ENCODE measurements at regions not wholly inside any gene's neighbourhood (a gene's known extent, or its start where the extent isn't known, plus 50 kb on each side); places are given as distances from the start of the nearest gene placed in this dataset.

- peaks cover 21% of the 10 kb centered on the region for H3K4me1 ChIP-seq (ENCODE audit: insufficient read depth, low read length)
- H3K9me3 ChIP-seq (ENCODE audit: insufficient read depth, low read depth, low read length) = no peaks in the 10 kb centered on the region
- H3K4me3 ChIP-seq (ENCODE audit: low read length) = no peak overlapping the region
- no peaks in the 10 kb centered on the region for H3K36me3 ChIP-seq (ENCODE audit: insufficient read depth, low read length)
- no peak overlapping the region for H3K27ac ChIP-seq (ENCODE audit: low read depth, low read length)
- H3K9ac ChIP-seq (ENCODE audit: low read depth, low read length) = no peak overlapping the region
- H3K27me3 ChIP-seq (ENCODE audit: insufficient read depth, low read length) = no peaks in the 10 kb centered on the region
These were observed 520.0 kb upstream of the LUZP2 start for GRCh38 chr11:23976841-23977271.

GRCh38 chr11:23988381-23989006 lies 508.4 kb upstream of the LUZP2 start:
- no peak overlapping the region for H3K27ac ChIP-seq (ENCODE audit: low read depth, low read length)
- no peaks in the 10 kb centered on the region for H3K9me3 ChIP-seq (ENCODE audit: insufficient read depth, low read depth, low read length)
- 88% methylated on average over 1 of the region's 1 CpG for WGBS

GRCh38 chr11:23990346-23991164 lies 506.3 kb upstream of the LUZP2 start:
- Histone ChIP-seq H3K4me3 (ENCODE audit: low read length) (no peak overlapping the region), H3K36me3 (ENCODE audit: insufficient read depth, low read length) (no peaks in the 10 kb centered on the region), H3K27me3 (ENCODE audit: insufficient read depth, low read length) (no peaks in the 10 kb centered on the region), H3K27ac (ENCODE audit: low read depth, low read length) (no peak overlapping the region), H3K9me3 (ENCODE audit: insufficient read depth, low read depth, low read length) (no peaks in the 10 kb centered on the region), H3K9ac (ENCODE audit: low read depth, low read length) (no peak overlapping the region), H3K4me1 (ENCODE audit: insufficient read depth, low read length) (no peaks in the 10 kb centered on the region)
- WGBS = 96% methylated on average over 2 of the region's 2 CpGs

More at GRCh38 chr11:23988381-23989006, 508.4 kb upstream of the LUZP2 start:
- Histone ChIP-seq H3K4me1 (ENCODE audit: insufficient read depth, low read length) (no peaks in the 10 kb centered on the region), H3K27me3 (ENCODE audit: insufficient read depth, low read length) (no peaks in the 10 kb centered on the region), H3K4me3 (ENCODE audit: low read length) (no peak overlapping the region), H3K9ac (ENCODE audit: low read depth, low read length) (no peak overlapping the region), H3K36me3 (ENCODE audit: insufficient read depth, low read length) (no peaks in the 10 kb centered on the region)

GRCh38 chr11:23991165-23991539 lies 505.7 kb upstream of the LUZP2 start:
- no peaks in the 10 kb centered on the region for H3K27me3 ChIP-seq (ENCODE audit: insufficient read depth, low read length)
- H3K9ac ChIP-seq (ENCODE audit: low read depth, low read length) = no peak overlapping the region
- H3K4me3 ChIP-seq (ENCODE audit: low read length) = no peak overlapping the region
- 96% methylated on average over 2 of the region's 2 CpGs for WGBS
- no peaks in the 10 kb centered on the region for H3K36me3 ChIP-seq (ENCODE audit: insufficient read depth, low read length)
- H3K9me3 ChIP-seq (ENCODE audit: insufficient read depth, low read depth, low read length) = no peaks in the 10 kb centered on the region; the same call in 1 of the 2 replicates
- H3K4me1 ChIP-seq (ENCODE audit: insufficient read depth, low read length) = no peaks in the 10 kb centered on the region
- H3K27ac ChIP-seq (ENCODE audit: low read depth, low read length) = no peak overlapping the region

DNA sequence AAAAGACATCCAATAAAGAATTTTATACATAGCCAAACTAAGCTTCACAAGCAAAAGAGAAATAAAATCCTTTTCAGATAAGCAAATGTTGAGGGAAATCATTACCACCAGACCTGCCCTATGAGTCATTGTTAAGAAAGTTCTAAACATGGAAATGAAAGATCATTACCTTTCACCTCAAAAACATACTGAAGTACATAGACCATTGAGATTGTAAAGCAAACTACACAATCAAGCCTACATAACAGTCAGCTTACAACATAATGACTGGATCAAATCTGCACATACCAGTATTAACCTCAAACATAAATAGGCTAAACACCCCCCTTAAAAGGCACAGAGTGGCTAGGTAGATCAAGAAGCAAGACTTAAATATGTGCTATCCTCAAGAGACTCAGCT lies 501.0 kb upstream of the LUZP2 start:
- H3K4me3 ChIP-seq (ENCODE audit: low read length) = no peak overlapping the region
- H3K36me3 ChIP-seq (ENCODE audit: insufficient read depth, low read length) = no peaks in the 10 kb centered on the region
- H3K9me3 ChIP-seq (ENCODE audit: insufficient read depth, low read depth, low read length) = no peaks in the 10 kb centered on the region; the same call in 1 of the 2 replicates
- no peaks in the 10 kb centered on the region for H3K4me1 ChIP-seq (ENCODE audit: insufficient read depth, low read length)
- no peak overlapping the region for H3K9ac ChIP-seq (ENCODE audit: low read depth, low read length)
- no peak overlapping the region for H3K27ac ChIP-seq (ENCODE audit: low read depth, low read length)
- H3K27me3 ChIP-seq (ENCODE audit: insufficient read depth, low read length) = no peaks in the 10 kb centered on the region

- Histone ChIP-seq H3K4me1 (ENCODE audit: insufficient read depth, low read length) (no peaks in the 10 kb centered on the region), H3K27me3 (ENCODE audit: insufficient read depth, low read length) (no peaks in the 10 kb centered on the region), H3K36me3 (ENCODE audit: insufficient read depth, low read length) (no peaks in the 10 kb centered on the region), H3K9me3 (ENCODE audit: insufficient read depth, low read depth, low read length) (no peaks in the 10 kb centered on the region; the same call in 1 of the 2 replicates), H3K27ac (ENCODE audit: low read depth, low read length) (no peak overlapping the region), H3K9ac (ENCODE audit: low read depth, low read length) (no peak overlapping the region), H3K4me3 (ENCODE audit: low read length) (no peak overlapping the region)
- 100% methylated on average over 1 of the region's 1 CpG for WGBS
These were observed 499.5 kb upstream of the LUZP2 start for GRCh38 chr11:23997356-23997755.

GRCh38 chr11:24005202-24005876 lies 491.5 kb upstream of the LUZP2 start:
- no peak overlapping the region for H3K27ac ChIP-seq (ENCODE audit: low read depth, low read length)
- H3K9me3 ChIP-seq (ENCODE audit: insufficient read depth, low read depth, low read length) = no peaks in the 10 kb centered on the region
- H3K4me3 ChIP-seq (ENCODE audit: low read length) = no peak overlapping the region
- no peaks in the 10 kb centered on the region for H3K36me3 ChIP-seq (ENCODE audit: insufficient read depth, low read length)
- H3K9ac ChIP-seq (ENCODE audit: low read depth, low read length) = no peak overlapping the region
- H3K4me1 ChIP-seq (ENCODE audit: insufficient read depth, low read length) = no peaks in the 10 kb centered on the region
- no peaks in the 10 kb centered on the region for H3K27me3 ChIP-seq (ENCODE audit: insufficient read depth, low read length)

DNA sequence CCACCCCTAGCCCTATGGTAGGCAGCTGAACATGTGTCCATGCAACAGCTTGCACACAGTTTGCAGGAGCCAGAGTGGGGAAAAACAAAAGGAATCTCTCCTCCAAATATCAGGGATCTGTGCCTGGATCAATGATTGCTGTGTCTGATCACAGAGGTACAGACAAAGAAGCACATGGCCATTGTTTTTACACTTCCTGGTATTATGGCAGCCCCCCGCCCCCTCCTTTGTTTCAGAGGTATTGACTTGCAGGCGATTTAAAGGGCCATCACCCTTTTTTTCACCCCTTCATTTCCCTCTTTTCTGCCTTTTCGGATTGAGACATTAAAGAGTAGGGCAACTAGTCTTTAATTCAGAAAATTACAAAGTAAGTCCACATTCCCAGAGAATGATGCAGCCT lies 453.0 kb upstream of the LUZP2 start:
- 95% methylated on average over 3 of the region's 3 CpGs for WGBS
- peaks cover 21% of the 10 kb centered on the region for H3K9me3 ChIP-seq (ENCODE audit: insufficient read depth, low read depth, low read length)
- H3K4me3 ChIP-seq (ENCODE audit: low read length) = no peak overlapping the region
- peaks cover 3% of the 10 kb centered on the region; the same call in 1 of the 2 replicates for H3K4me1 ChIP-seq (ENCODE audit: insufficient read depth, low read length)
- H3K36me3 ChIP-seq (ENCODE audit: insufficient read depth, low read length) = no peaks in the 10 kb centered on the region
- no peak overlapping the region for H3K9ac ChIP-seq (ENCODE audit: low read depth, low read length)
- H3K27ac ChIP-seq (ENCODE audit: low read depth, low read length) = no peak overlapping the region
- H3K27me3 ChIP-seq (ENCODE audit: insufficient read depth, low read length) = no peaks in the 10 kb centered on the region

- Histone ChIP-seq H3K27ac (ENCODE audit: low read depth, low read length) (no peak overlapping the region), H3K9me3 (ENCODE audit: insufficient read depth, low read depth, low read length) (peaks cover 21% of the 10 kb centered on the region), H3K9ac (ENCODE audit: low read depth, low read length) (no peak overlapping the region), H3K27me3 (ENCODE audit: insufficient read depth, low read length) (no peaks in the 10 kb centered on the region), H3K4me3 (ENCODE audit: low read length) (no peak overlapping the region), H3K4me1 (ENCODE audit: insufficient read depth, low read length) (peaks cover 3% of the 10 kb centered on the region; the same call in 1 of the 2 replicates), H3K36me3 (ENCODE audit: insufficient read depth, low read length) (no peaks in the 10 kb centered on the region)
- no CpG with 5 or more reads among the region's 1 CpG for WGBS
These were observed 450.1 kb upstream of the LUZP2 start for GRCh38 chr11:24046731-24047130.

GRCh38 chr11:24056051-24056450 lies 440.8 kb upstream of the LUZP2 start:
- Histone ChIP-seq H3K27ac (ENCODE audit: low read depth, low read length) (no peak overlapping the region), H3K4me3 (ENCODE audit: low read length) (no peak overlapping the region), H3K36me3 (ENCODE audit: insufficient read depth, low read length) (no peaks in the 10 kb centered on the region), H3K27me3 (ENCODE audit: insufficient read depth, low read length) (no peaks in the 10 kb centered on the region), H3K9me3 (ENCODE audit: insufficient read depth, low read depth, low read length) (no peaks in the 10 kb centered on the region), H3K9ac (ENCODE audit: low read depth, low read length) (no peak overlapping the region), H3K4me1 (ENCODE audit: insufficient read depth, low read length) (no peaks in the 10 kb centered on the region)

DNA sequence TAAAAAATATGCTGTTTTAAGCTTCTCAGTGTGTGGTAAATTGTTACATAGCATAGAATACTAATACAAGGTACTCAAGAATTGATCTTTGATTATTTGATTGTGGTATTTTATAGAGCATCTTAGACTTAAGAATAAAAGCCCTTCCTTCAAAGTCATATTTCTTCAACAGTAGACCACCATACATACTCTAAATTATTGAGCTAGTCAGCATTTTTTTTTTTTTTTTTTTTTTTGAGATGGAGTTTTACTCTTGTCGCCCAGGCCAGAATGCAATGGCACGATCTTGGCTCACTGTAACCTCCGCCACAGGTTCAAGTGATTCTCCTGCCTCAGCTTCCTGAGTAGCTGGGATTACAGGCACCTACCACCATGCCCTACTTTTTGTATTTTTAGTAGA lies 436.7 kb upstream of the LUZP2 start:
- peaks cover 6% of the 10 kb centered on the region; the same call in 1 of the 2 replicates for H3K4me1 ChIP-seq (ENCODE audit: insufficient read depth, low read length)
- WGBS = 97% methylated on average over 3 of the region's 3 CpGs

More for the DNA sequence above, 436.7 kb upstream of the LUZP2 start:
- H3K36me3 ChIP-seq (ENCODE audit: insufficient read depth, low read length) = no peaks in the 10 kb centered on the region
- no peak overlapping the region for H3K4me3 ChIP-seq (ENCODE audit: low read length)
- no peaks in the 10 kb centered on the region for H3K27me3 ChIP-seq (ENCODE audit: insufficient read depth, low read length)
- H3K9ac ChIP-seq (ENCODE audit: low read depth, low read length) = no peak overlapping the region
- no peaks in the 10 kb centered on the region for H3K9me3 ChIP-seq (ENCODE audit: insufficient read depth, low read depth, low read length)
- no peak overlapping the region for H3K27ac ChIP-seq (ENCODE audit: low read depth, low read length)
